HepG2 (cell line): ENCODE measurements at regions not wholly inside any gene's neighbourhood (a gene's known extent, or its start where the extent isn't known, plus 50 kb on each side); places are given as distances from the start of the nearest gene placed in this dataset.

ENCODE experiments used
- ATAC-seq: fragments of 200-7000 bp; cut with Tn5 transposase; 3 replicates; pipeline ENCODE4 v1.9.1; 2020; ENCODE audit warnings: mild to moderate bottlenecking, moderate library complexity
- BruUV-seq: library from RNA; stranded (reverse); fragments of 400-500 nt; replicated peaks from 2 replicates; lab custom pipeline; 2021; lab: Mats Ljungman, UMichigan
- CTCF ChIA-PET: fragments of 300-600 bp; formaldehyde crosslinking; extraction: SDS; loops from one replicate; lab custom pipeline; 2021; ENCODE audit warnings: low total read pairs, inconsistent platforms, low intra/inter-chr PET ratio; lab: Yijun Ruan, JAX
- POLR2A ChIA-PET: fragments of 350-600 bp; sonication (Branson Sonifier 250); formaldehyde crosslinking; loops from one replicate; lab custom pipeline; 2020; ENCODE audit warnings: antibody characterized with exemption, inconsistent platforms; lab: Yijun Ruan, JAX
- DNase-seq: peaks from one replicate; pipeline ENCODE4 v3.0.0-alpha.2; 2015; ENCODE audit warnings: low spot score
- FAIRE-seq: peaks from 3 replicates; lab custom pipeline; 2011; peaks lifted over from hg19 to GRCh38; lab: Jason Lieb, UNC
- H2AFZ ChIP-seq: one replicate; pipeline ENCODE4 v1.6.1; 2011; ENCODE audit warnings: low read length, inconsistent platforms
- H3K27ac ChIP-seq: fragments of 300-600 bp; 3 replicates; pipeline ENCODE4 v1.8.0; 2011; ENCODE audit warnings: mixed run types, mild to moderate bottlenecking, mixed read lengths, low read length, inconsistent platforms; ENCODE audit not compliant: insufficient read depth; ENCODE audit errors: extremely low read length
- H3K27me3 ChIP-seq, 2 experiments: fragments of 200-600 bp in 1 of 2; 2 replicates in 1 of 2; 3 replicates in 1 of 2; pipeline versions ENCODE4 v1.6.0 to v1.8.0; 2011; ENCODE audit warnings: low read length in 2 of 2, mild to moderate bottlenecking in 2 of 2, moderate library complexity in 2 of 2, inconsistent platforms in 1 of 2; ENCODE audit not compliant: insufficient read depth in 2 of 2, control insufficient read depth in 1 of 2
- H3K36me3 ChIP-seq, 2 experiments: fragments of 200-600 bp in 1 of 2; replicated peaks in 1 of 2; 2 replicates in 1 of 2; 3 replicates in 1 of 2; pipeline versions ENCODE4 v1.5.1 to v1.8.0; 2011; ENCODE audit warnings: low read length in 2 of 2, inconsistent platforms in 1 of 2; ENCODE audit not compliant: insufficient read depth in 2 of 2, control insufficient read depth in 1 of 2
- H3K4me1 ChIP-seq: 2 replicates; pipeline ENCODE4 v1.5.1; 2012; ENCODE audit warnings: low read length, inconsistent platforms; ENCODE audit not compliant: insufficient read depth
- H3K4me2 ChIP-seq: 2 replicates; pipeline ENCODE4 v1.6.0; 2011; ENCODE audit warnings: low read depth, low read length, inconsistent platforms
- H3K4me3 ChIP-seq, 3 experiments: fragments of 200-600 bp in 1 of 3; sonication (generic), shearing (Covaris generic) in 1 of 3; replicated peaks in 1 of 3; 2 replicates each; pipeline ENCODE4 v1.5.1; 2011 to 2016; ENCODE audit warnings: low read length in 3 of 3, inconsistent platforms in 2 of 3, low read depth in 2 of 3, mild to moderate bottlenecking in 2 of 3, control low read depth in 1 of 3, mixed read lengths in 1 of 3; ENCODE audit not compliant: insufficient read depth in 1 of 3
- H3K79me2 ChIP-seq: one replicate; pipeline ENCODE4 v1.6.1; 2011; ENCODE audit warnings: low read length, inconsistent platforms; ENCODE audit not compliant: insufficient read depth
- H3K9ac ChIP-seq: 2 replicates; pipeline ENCODE4 v1.6.0; 2011; ENCODE audit warnings: mild to moderate bottlenecking, low read depth, low read length, inconsistent platforms; ENCODE audit not compliant: insufficient read depth
- H3K9me3 ChIP-seq: 2 replicates; pipeline ENCODE4 v1.5.1; 2012; ENCODE audit warnings: mild to moderate bottlenecking, low read length
- H4K20me1 ChIP-seq: 2 replicates; pipeline ENCODE4 v1.6.0; 2011; ENCODE audit warnings: inconsistent platforms, mild to moderate bottlenecking, low read length, moderate library complexity; ENCODE audit not compliant: insufficient read depth
- ASH2L ChIP-seq: fragments of 300-600, 200-600 bp; sonication (generic); IDR thresholded peaks from 2 replicates; pipeline ENCODE4 v1.7.0; 2017; ENCODE audit warnings: low read depth, mild to moderate bottlenecking, moderate library complexity, mixed read lengths, low read length; ENCODE audit not compliant: insufficient read length
- CCDC6 ChIP-seq: sonication (generic); formaldehyde crosslinking; IDR thresholded peaks from 2 replicates; pipeline ENCODE4 v1.8.1; 2022; ENCODE audit warnings: mild to moderate bottlenecking, missing genetic modification reagents, moderate library complexity
- ISL2 ChIP-seq: sonication (generic); formaldehyde crosslinking; IDR thresholded peaks from 2 replicates; pipeline ENCODE4 v1.5.0; 2020; ENCODE audit warnings: missing genetic modification reagents
- MEIS2 ChIP-seq: sonication (generic); formaldehyde crosslinking; IDR thresholded peaks from 2 replicates; pipeline ENCODE4 v1.9.0; 2021; ENCODE audit warnings: mild to moderate bottlenecking, missing genetic modification reagents
- NCOR1 ChIP-seq: fragments of 200-600 bp; sonication (generic); IDR thresholded peaks from 2 replicates; pipeline ENCODE4 v1.7.0; 2017; ENCODE audit warnings: antibody characterized with exemption, low read length, borderline replicate concordance
- SCMH1 ChIP-seq: sonication (generic); formaldehyde crosslinking; IDR thresholded peaks from 2 replicates; pipeline ENCODE4 v1.9.0; 2021; ENCODE audit warnings: missing genetic modification reagents, mild to moderate bottlenecking, borderline replicate concordance
- THAP11 ChIP-seq: IDR thresholded peaks from 2 replicates; pipeline ENCODE4 v1.6.1; 2016; ENCODE audit warnings: missing biosample characterization, missing genetic modification reagents
- ZFYVE20 ChIP-seq: sonication (generic); formaldehyde crosslinking; IDR thresholded peaks from 2 replicates; pipeline ENCODE4 v1.8.0; 2023; ENCODE audit warnings: low read depth, mild to moderate bottlenecking, moderate library complexity, missing genetic modification reagents, borderline replicate concordance
- ZNF34 ChIP-seq: sonication (generic); formaldehyde crosslinking; IDR thresholded peaks from 2 replicates; pipeline ENCODE4 v1.4.0; 2020; ENCODE audit warnings: mild to moderate bottlenecking, missing genetic modification reagents, borderline replicate concordance
- ZNF468 ChIP-seq: sonication (generic); formaldehyde crosslinking; IDR thresholded peaks from 2 replicates; pipeline ENCODE4 v1.8.0; 2022; ENCODE audit warnings: mild to moderate bottlenecking, moderate library complexity, missing genetic modification reagents
- ZNF550 ChIP-seq: sonication (generic); formaldehyde crosslinking; IDR thresholded peaks from 2 replicates; pipeline ENCODE4 v1.4.0; 2020; ENCODE audit warnings: mild to moderate bottlenecking, missing genetic modification reagents, borderline replicate concordance
- ZNF713 ChIP-seq: sonication (generic); formaldehyde crosslinking; IDR thresholded peaks from 2 replicates; pipeline ENCODE4 v1.4.0; 2020; ENCODE audit warnings: mild to moderate bottlenecking, missing genetic modification reagents
- ZNF772 ChIP-seq: sonication (generic); formaldehyde crosslinking; IDR thresholded peaks from 2 replicates; pipeline ENCODE4 v1.5.0; 2020; ENCODE audit warnings: mild to moderate bottlenecking, missing genetic modification reagents
- ZNF780A ChIP-seq: sonication (generic); formaldehyde crosslinking; IDR thresholded peaks from 2 replicates; pipeline ENCODE4 v1.8.0; 2022; ENCODE audit warnings: mild to moderate bottlenecking, missing genetic modification reagents, moderate library complexity
- ZZZ3 ChIP-seq: sonication (generic); formaldehyde crosslinking; IDR thresholded peaks from 2 replicates; pipeline ENCODE4 v1.4.0; 2020; ENCODE audit warnings: missing genetic modification reagents, mild to moderate bottlenecking, borderline replicate concordance
- WGBS: methylation state at CpG from one replicate; pipeline ENCODE4 v1.1.6; 2017; ENCODE audit warnings: low lambda C conversion rate; 5-methylcytosine and 5-hydroxymethylcytosine counted together
- in situ Hi-C: cut with HindIII; loops from 2 replicates; pipeline ENCODE4 v1.10.0; 2017; ENCODE audit warnings: low pct_unique_long_range_greater_than_20kb; ENCODE audit not compliant: extremely low pct_ligation_motif_present
- intact Hi-C: fragments of 100-400 bp; cut with micrococcal nuclease; formaldehyde crosslinking; loops from one replicate; pipeline ENCODE4 v1.10.0; 2022; ENCODE audit not compliant: unreplicated experiment
- TF ChIP-seq, protein P1 (sequence below): IDR thresholded peaks from 2 replicates; pipeline ENCODE4 v1.6.1; 2016; ENCODE audit warnings: missing biosample characterization, missing genetic modification reagents, low read depth
- TF ChIP-seq, protein P2 (sequence below): sonication (generic); formaldehyde crosslinking; IDR thresholded peaks from 2 replicates; pipeline ENCODE4 v1.9.0; 2021; ENCODE audit warnings: missing genetic modification reagents, borderline replicate concordance
- TF ChIP-seq, protein P3 (sequence below): IDR thresholded peaks from 2 replicates; pipeline ENCODE4 v1.6.1; 2016; ENCODE audit warnings: low read depth
- TF ChIP-seq, protein P4 (sequence below): sonication (generic); formaldehyde crosslinking; conservative IDR thresholded peaks from 2 replicates; pipeline ENCODE4 v1.8.1; 2023; ENCODE audit warnings: missing genetic modification reagents

DNA sequence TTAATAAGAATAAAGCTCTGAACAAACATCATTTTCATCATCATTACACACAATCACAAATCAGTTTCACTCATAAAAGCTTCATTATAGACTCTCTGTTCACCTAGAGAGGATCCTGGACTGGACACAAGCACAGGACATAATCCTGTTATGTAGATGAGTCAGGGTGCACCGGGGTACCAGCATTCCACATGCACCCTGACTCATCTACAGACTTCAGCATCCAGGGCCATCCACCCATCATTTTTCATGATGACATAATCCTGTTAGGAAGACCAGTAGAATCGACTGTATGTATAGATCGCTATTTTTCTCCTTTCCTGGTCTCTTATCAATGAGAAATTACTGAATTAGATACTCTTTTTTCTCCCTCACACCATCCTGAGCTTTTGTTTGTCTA is 73.7 kb upstream of the PIK3C3 start:
- Histone ChIP-seq H3K36me3 (no peaks in the 10 kb centered on the region), H3K27me3 (no peaks in the 10 kb centered on the region), H3K4me1 (no peaks in the 10 kb centered on the region), H3K9me3 (no peaks in the 10 kb centered on the region), H3K79me2 (no peaks in the 10 kb centered on the region), H3K4me2 (no peak overlapping the region), H3K27ac (no peak overlapping the region), H3K4me3 (no peak overlapping the region), H3K9ac (no peak overlapping the region), H2AFZ (no peak overlapping the region), H4K20me1 (no peaks in the 10 kb centered on the region)
- WGBS, result 0% methylated on average over 3 of the region's 3 CpGs
- ChIA-PET POLR2A (no interaction called here), CTCF (no interaction called here)
- intact Hi-C loops (no loop called here), in situ Hi-C loops (no loop called here)
- no peak for TF ChIP-seq ZFYVE20 (CRISPR knock-in tag)
- no peak for TF ChIP-seq NCOR1
- no peak for TF ChIP-seq ZNF34 (CRISPR knock-in tag)
- TF ChIP-seq, protein P1, sequence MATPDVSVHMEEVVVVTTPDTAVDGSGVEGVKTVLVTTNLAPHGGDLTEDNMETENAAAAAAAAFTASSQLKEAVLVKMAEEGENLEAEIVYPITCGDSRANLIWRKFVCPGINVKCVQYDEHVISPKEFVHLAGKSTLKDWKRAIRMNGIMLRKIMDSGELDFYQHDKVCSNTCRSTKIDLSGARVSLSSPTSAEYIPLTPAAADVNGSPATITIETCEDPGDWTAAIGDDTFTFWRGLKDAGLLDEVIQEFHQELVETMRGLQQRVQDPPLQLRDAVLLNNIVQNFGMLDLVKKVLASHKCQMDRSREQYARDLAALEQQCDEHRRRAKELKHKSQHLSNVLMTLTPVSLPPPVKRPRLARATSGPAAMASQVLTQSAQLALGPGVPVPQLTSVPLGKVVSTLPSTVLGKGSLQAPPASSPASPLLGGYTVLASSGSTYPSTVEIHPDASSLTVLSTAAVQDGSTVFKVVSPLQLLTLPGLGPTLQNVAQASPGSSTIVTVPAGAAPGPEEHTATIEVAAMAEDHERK (CRISPR knock-in tag), result no peak
- no peak for TF ChIP-seq MEIS2
- no peak for TF ChIP-seq ZNF550 (CRISPR knock-in tag)
- no peak for TF ChIP-seq ZZZ3 (CRISPR knock-in tag)
- TF ChIP-seq, protein P2, sequence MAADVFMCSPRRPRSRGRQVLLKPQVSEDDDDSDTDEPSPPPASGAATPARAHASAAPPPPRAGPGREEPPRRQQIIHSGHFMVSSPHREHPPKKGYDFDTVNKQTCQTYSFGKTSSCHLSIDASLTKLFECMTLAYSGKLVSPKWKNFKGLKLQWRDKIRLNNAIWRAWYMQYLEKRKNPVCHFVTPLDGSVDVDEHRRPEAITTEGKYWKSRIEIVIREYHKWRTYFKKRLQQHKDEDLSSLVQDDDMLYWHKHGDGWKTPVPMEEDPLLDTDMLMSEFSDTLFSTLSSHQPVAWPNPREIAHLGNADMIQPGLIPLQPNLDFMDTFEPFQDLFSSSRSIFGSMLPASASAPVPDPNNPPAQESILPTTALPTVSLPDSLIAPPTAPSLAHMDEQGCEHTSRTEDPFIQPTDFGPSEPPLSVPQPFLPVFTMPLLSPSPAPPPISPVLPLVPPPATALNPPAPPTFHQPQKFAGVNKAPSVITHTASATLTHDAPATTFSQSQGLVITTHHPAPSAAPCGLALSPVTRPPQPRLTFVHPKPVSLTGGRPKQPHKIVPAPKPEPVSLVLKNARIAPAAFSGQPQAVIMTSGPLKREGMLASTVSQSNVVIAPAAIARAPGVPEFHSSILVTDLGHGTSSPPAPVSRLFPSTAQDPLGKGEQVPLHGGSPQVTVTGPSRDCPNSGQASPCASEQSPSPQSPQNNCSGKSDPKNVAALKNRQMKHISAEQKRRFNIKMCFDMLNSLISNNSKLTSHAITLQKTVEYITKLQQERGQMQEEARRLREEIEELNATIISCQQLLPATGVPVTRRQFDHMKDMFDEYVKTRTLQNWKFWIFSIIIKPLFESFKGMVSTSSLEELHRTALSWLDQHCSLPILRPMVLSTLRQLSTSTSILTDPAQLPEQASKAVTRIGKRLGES (CRISPR knock-in tag), result no peak
- no peak for TF ChIP-seq SCMH1 (CRISPR knock-in tag)
- no peak for TF ChIP-seq THAP11
- TF ChIP-seq, protein P3, sequence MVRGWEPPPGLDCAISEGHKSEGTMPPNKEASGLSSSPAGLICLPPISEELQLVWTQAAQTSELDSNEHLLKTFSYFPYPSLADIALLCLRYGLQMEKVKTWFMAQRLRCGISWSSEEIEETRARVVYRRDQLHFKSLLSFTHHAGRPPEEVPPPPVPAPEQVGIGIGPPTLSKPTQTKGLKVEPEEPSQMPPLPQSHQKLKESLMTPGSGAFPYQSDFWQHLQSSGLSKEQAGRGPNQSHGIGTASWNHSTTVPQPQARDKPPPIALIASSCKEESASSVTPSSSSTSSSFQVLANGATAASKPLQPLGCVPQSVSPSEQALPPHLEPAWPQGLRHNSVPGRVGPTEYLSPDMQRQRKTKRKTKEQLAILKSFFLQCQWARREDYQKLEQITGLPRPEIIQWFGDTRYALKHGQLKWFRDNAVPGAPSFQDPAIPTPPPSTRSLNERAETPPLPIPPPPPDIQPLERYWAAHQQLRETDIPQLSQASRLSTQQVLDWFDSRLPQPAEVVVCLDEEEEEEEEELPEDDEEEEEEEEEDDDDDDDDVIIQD (CRISPR knock-in tag), result no peak
- TF ChIP-seq ZNF772 (CRISPR knock-in tag), result no peak
- TF ChIP-seq, protein P4, sequence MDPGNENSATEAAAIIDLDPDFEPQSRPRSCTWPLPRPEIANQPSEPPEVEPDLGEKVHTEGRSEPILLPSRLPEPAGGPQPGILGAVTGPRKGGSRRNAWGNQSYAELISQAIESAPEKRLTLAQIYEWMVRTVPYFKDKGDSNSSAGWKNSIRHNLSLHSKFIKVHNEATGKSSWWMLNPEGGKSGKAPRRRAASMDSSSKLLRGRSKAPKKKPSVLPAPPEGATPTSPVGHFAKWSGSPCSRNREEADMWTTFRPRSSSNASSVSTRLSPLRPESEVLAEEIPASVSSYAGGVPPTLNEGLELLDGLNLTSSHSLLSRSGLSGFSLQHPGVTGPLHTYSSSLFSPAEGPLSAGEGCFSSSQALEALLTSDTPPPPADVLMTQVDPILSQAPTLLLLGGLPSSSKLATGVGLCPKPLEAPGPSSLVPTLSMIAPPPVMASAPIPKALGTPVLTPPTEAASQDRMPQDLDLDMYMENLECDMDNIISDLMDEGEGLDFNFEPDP (CRISPR knock-in tag), result no peak
- no peak for TF ChIP-seq ZNF713 (CRISPR knock-in tag)
- TF ChIP-seq ZNF468 (CRISPR knock-in tag), result no peak
- TF ChIP-seq CCDC6 (CRISPR knock-in tag), result no peak
- no peak for TF ChIP-seq ASH2L
- no peak for TF ChIP-seq ISL2 (CRISPR knock-in tag)
- no peak for TF ChIP-seq ZNF780A (CRISPR knock-in tag)
- DNase-seq (no peak), ATAC-seq (no peak), FAIRE-seq (no peak)
- BruUV-seq, result no TSS peak
